SHP77 treated with DMSO at 0.1 percent for 48 hours (cell line): ENCODE measurements at regions not wholly inside any gene's neighbourhood (a gene's known extent, or its start where the extent isn't known, plus 50 kb on each side); places are given as distances from the start of the nearest gene placed in this dataset.

ENCODE experiments used
- DNase-seq: peaks from one replicate; lab custom pipeline; 2025; lab: John Stamatoyannopoulos, UW

DNA sequence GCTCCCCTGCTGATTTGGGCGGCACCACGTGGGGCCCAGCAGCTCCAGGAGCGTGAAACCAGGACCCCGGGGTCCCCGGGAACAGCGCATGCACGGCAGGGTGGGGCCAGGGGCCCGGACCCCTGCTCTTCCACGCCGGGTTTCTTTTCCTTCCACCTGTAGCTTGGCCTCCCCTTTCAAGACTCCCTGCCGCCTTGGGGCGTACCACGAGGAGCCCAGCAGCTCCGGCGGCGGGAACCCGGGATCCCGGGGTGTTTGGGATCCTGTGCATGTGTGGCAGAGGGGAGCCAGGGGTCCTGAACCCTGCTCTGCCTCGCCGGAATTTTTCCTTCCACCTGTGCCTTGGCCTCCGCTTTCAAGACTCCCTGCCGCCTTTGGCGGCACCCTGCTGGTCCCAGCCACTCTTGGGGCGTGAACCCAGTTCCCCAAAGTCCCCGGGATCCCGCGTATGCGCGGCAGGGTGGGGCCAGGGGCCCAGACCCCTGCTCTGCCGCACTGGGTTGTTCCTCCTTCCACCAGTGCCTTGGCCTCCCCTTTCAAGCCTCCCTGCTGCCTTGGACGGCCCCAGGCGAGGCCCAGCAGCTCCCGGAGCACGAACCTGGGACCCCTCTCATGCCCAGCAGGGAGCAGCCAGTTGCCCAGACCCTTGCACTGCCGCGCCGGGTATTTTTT, 322.7 kb downstream of the ALG10 start:
- DNase-seq: no peak

- no peak for DNase-seq
Measured at GRCh38 chr12:34345801-34346200, 323.5 kb downstream of the ALG10 start.

DNA sequence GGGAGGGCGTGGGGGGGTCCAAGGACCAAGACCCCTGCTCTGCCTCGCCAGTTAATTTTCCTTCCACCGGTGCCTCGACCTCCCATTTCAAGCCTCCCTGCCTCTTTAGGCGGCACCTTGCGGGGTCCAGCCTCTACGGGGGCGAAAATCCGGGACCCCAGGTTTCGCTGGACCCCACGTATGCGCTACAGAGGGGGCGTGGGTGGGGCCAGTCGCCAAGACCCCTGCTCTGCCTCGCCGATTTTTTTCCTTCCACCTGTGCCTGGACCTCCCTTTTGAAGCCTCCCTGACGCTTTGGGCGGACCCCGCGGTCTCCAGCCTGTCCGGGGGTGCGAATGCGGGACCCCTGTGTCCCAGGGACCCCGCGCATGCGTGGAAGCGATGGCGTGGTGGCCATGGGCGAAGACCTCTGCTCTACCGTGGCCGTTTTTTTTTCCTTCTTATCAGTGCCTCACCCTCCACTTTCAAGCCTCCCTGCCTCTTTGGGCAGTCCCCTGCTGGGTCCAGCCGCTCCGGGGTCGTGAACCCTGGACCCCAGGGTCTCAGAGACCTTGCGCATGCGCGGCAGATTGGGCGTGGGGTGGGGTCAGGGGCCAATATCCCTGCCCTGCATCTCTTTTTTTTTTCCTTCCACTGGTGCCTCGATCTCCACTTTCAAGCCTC, 324.2 kb downstream of the ALG10 start:
- no peak for DNase-seq

DNA sequence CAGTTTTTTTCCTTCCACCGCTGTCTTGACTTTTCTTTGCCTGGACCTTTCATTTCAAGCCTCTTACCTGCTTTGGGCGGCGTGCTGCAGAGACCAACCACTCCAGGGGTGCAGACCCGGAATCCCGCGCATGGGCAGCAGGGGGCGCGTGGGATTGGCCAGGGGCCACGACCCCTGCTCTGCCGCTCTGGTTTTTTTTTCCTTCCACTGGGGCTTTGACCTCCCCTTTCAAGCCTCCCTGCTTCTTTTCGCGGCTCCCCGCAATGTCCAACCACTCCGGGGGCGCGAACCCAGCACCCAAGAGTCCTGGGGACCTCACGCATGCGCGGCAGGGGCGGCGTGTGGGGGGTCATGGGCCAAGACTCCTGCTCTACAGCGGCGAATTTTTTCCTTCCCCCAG, 325.1 kb downstream of the ALG10 start:
- no peak for DNase-seq

DNA sequence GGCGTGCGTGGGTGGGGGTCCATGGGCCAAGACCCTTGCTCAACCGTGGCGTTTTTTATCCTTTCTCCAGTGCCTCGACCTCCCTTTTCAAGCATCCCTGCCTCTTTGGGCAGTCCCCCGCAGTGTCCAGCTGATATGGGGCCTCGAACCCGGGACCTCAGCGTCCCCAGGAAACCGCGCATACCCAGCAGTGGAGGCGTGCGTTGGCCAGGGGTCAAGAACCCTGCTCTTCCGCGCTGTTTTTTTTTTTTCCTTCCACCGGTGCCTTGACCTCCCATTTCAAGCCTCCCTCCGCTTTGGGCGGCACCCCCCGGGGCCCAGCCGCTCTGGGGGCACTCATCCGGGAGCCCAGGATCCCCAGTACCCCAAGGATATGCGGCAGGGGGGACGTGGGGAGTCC, 325.8 kb downstream of the ALG10 start:
- no peak for DNase-seq

DNA sequence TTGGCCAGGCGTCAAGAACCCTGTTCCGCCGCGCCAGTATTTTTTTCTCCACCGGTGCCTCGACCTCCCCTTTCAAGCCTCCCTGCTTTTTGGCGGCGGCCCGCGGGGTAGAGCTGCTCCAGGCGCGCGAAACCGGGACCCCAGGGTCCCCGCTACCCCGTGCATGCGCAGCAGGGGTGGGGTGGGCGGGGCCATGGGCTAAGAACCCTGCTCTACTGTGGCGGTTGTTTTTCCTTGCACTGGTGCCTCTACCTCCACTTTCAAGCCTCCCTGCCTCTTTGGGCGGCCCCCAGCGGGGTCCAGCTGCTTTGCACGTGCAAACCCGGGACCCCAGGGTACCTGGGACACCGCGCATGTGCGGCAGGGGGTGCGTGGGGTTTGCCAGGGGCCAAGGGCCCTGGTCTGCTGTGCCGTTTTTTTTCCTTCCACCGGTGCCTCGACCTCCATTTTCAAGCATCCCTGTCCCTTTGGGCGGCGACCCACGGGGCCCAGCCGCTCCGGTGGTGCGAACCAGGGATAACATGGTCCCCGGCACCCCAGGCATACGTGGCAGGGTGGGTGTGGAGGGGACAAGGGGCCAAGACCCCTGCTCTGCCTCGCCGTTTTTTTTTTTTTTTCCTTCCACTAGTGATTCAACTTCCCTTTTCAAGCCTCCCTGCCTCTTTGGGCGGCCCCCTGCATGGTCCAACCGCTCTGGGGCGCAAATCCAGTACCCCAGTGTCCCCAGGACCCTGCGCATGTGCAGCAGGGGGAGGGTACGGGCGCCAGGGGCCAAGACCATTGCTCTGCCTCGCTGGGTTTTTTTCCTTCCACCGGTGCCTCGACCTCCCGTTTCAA, 326.8 kb downstream of the ALG10 start:
- DNase-seq: no peak

DNA sequence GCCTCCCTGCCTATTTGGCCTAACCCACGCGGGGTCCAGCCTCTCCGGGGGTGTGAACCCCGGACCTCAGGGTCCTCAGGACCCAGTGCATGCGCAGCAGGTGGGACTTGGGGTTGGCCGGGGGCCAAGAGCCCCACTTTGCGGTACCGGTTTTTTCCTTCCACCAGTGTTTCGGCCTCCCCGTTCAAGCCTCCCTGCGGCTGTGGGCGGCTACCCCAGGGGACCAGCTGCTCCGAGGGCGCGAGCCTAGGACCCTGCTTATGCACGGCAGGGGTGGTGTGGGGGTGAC, 327.3 kb downstream of the ALG10 start:
- no peak for DNase-seq

DNA sequence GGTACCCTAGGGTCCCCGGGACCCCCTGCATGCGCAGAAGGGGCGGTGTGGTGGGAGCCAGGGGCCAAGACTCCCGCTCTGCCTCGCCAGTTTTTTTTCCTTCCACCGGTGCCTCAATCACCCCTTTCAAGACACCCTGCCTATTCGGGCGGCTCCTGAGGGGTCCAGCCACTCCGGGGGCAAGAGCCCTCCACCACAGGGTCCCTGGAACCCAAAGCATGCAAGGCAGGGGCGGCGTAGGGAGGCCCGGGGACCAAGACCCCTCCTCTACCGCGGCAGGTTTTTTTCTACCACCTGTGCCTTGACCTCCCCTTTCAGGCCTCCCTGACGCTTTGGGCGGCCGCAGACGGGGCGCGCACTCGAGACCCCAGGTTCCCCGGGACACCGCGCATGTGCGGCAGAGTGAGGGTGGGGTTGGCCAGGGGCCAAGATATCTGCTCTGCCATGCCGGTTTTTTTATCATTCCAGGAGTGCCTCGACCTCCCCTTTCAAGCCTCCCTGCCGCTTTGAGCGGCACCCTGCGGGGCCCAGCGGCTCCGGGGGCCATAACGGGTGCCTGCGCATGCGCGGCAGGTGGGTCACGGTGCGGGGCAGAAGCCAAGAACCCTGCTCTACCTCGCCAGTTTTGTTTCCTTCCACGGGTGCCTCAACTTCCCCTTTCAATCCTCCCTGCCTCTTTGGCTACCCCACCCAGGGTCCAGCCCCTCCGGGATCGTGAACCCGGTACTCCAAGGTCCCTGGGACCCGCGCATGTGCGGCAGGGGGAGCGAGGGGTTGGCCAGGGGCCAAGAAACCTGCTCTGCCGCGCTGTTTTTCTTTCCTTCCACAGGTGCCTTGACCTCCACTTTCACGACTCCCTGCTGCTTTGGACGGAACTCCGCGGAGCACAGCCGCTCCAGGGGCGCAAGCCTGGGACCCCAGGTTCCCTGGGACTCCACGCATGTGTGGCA, 328.1 kb downstream of the ALG10 start:
- DNase-seq: no peak

DNA sequence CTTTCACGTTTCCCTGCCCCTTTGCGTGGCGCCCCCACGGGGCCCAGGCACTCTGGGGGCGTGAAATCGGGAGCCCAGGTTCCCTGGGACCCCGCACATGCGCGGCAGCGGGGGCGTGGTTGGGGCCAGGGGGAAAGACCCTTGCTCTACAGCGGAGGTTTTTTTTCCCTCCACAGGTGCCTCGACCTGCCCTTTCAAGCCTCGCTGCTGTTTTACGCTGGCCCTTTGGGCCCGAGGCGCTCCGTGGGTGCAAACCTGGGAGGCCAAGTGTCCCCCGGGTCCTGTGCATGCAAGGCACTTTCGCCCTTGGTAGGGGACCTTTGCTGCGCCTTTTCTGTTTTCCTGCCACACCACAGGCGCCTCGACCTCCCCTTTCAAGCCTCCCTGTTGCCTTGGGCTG, 329.8 kb downstream of the ALG10 start:
- DNase-seq: no peak

DNA sequence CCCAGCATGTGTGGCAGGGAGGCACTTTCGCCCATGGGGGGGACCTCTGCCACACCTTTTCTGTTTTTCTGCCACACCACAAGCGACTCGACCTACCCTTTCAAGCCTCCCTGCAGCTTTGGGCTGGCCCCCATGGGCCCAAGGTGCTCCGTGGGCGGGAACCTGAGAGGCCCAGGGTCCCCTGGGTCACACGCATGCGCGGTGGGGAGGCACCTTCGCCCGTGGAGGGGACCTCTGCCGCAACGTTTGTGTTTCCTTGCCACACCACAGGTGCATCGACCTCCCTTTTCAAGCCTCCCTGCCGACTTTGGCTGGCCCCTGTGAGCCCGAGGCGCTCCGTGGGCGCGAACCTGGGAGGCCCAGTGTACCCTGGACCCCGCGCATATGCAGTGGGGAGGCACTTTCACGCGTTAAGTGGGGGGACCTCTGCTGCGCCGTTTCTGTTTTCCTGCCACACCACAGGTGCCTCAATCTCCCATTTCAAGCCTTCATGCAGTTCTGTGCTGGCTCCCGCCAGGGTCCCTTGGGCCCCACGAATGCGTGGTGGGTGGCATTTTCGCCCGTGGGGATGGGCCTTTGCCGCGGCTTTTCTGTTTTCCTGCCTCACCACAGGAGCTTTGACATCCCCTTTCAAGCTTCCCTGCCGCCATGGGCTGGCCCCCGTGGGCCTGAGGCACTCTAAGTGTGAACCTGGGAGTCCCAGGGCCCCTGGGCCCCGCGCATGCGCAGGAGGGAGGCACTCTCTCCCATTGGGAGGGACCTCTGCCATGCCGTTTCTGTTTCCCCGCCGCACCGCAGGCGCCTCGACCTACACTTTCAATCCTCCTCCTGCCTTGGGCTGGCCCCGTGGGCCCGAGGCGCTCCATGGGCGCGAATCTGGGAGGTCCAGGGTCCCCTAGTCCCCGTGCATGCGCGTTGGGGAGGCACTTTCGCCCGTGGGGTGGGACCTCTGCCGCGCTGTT, 332.2 kb downstream of the ALG10 start:
- DNase-seq: no peak

- DNase-seq: no peak
Measured at GRCh38 chr12:34356233-34356987, 334.1 kb downstream of the ALG10 start.

DNA sequence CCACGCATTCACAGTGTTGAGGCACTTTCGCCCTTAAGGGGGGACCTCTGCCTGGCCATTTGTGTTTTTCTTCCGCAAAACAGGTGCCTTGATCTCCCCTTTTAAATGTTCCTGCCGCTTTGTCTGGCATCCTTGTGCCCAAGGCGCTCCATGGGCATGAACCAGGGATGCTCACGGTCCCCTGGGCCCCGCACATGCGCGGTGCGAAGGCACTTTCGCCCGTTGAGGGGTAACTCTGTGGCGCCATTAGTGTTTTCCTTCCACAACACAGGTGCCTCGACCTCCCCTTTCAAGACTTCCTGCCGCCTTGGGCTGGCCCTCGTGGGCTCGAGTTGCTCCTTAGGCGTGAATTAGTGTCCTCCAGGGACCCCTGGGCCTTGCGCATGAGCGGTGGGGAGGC, 335.5 kb downstream of the ALG10 start:
- DNase-seq: no peak

GRCh38 chr12:34358198-34358597, 335.9 kb downstream of the ALG10 start:
- no peak for DNase-seq

DNA sequence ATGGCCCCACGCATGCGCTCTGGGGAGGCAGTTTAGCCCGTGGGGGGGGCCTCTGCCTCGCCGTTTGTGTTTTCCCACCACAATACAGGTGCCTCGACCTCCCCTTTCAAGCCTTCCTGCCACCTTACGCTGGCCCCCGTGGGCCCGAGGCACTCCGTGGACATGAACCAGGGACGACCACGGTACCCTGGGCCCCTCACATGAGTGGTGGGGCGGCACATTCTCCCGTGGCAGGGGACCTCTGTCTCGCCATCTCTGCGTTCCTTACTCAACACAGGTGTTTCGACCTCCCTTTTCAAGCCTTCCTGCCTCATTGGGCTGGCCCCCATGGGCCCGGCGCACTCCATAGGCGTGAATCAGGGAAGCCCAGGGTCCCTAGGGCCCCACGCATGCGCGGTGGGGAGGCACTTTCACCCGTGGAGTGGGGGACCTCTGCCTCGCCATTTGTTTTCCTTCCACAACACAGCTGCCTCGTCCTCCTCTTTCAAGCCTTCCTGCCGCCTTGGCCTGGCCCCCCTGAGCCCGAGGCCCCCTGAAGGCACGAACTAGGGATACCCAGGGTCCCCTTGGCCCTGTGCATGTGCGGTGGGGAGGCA, 339.5 kb downstream of the ALG10 start:
- DNase-seq: no peak

DNA sequence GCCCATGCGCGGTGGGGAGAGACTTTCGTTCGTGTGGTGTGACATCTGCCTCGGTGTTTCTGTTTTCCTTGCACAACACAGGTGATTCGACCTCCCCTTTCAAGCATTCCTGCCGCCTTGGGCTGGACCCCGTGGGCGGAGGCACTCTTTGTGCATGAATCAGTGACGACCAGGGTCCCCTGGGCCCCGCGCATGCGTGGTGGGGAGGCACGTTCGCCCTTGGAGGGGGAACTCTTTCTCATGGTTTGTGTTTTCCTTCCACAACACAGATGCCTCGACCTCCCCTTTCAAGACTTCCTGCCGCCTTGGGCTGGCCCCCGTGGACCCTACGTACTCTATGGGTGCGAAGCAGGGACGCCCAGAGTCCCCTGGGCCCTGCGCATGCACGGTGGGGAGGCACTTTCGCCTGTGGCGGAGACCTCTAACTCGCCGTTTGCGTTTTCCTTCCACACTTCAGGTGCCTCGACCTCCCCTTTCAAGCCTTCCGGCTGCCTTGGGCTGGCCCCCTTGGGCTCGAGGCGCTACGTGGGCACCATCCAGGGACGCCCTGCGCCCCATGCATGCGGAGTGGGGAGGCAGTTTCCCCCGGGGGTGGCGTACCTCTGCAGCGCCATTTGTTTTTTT, 340.9 kb downstream of the ALG10 start:
- no peak for DNase-seq

DNA sequence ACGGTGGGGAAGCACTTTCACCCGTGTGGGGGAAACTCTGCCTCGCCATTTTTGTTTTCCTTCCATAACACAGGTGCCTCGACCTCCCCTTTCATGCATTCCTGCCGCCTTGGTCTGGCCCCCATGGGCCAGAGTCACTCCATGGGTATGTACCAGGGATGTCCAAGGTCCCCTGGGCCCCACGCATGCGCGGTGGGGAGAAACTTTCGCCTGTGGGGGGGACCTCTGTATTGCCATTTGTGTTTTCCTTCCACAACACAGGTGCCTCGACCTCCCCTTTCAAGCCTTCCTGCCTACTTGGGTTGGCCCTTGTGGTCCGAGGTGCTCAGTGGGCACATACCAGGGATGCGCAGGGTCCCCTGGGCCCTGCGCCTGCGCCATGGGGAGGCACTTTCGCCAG, 345.8 kb downstream of the ALG10 start:
- no peak for DNase-seq

- no peak for DNase-seq
Measured at GRCh38 chr12:34371050-34371449, 348.8 kb downstream of the ALG10 start.

- DNase-seq: no peak
Measured at GRCh38 chr12:34372003-34372402, 349.7 kb downstream of the ALG10 start.

DNA sequence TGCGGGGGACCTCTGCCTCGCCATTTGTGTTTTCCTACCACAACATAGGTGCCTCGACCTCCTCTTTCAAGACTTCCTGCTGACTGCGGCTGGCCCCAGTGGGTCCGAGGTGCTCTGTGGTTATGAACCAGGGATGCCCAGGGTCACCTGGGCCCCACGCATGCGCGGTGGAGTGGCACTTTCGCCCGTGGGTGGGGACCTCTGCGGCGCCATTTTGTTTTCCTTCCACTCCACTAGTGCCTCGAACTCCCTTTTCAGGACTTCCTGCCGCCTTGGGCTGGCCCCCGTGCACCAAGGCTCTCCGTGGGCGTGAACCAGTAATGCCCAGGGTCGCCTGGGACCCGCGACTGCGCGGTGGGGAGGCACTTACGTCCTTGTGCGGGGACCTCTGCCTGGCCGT, 351.6 kb downstream of the ALG10 start:
- no peak for DNase-seq
